ENCODE measurements at regions not wholly inside any gene's neighbourhood (a gene's known extent, or its start where the extent isn't known, plus 50 kb on each side); places are given as distances from the start of the nearest gene placed in this dataset.

DNA sequence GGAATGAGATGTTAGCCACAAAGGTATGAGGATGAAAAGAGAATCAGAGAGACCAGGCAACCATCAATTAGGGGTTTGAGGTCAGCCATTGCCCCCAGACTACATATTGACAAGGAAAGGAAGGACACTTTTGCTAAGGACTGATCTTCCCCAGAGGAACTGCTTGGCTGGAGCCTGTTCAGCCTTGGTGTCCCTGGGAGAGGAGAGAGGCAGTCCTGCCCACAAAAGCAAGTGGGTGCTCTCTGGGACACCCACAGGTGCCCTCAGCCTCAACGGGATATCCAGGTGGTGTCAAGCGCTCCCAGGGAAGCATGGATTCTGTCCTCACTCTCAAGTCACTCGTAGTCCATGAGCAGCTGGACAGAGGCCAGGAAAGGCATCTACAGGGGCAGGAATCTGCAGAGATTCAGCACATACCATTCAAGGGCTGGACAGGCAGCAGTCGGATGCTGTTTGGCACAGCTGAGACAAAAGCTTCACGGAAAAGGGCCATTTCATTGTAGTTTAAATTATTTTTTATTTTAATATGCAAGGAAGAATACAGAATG is 166.2 kb downstream of the UACA start:
- Histone ChIP-seq H3K56ac (ENCODE audit: extremely low read depth, insufficient read depth, low read length) (no peak overlapping the region), H4K5ac (ENCODE audit: low read depth, low read length) (no peak overlapping the region), H3K9me1 (ENCODE audit: insufficient read depth, low read length) (no peaks in the 10 kb centered on the region), H4K91ac (ENCODE audit: insufficient read depth, low read depth, low read length) (peak overlapping the region; percentile 4; the same call in 1 of the 2 replicates), H3K36me3 (ENCODE audit: control insufficient read depth, insufficient read depth, low read length) (no peaks in the 10 kb centered on the region), H3K27ac (ENCODE audit: insufficient read depth, low read length) (no peak overlapping the region), H2BK20ac (ENCODE audit: low read depth, low read length) (no peak overlapping the region), H2BK5ac (ENCODE audit: low read depth, low read length, poor library complexity, severe bottlenecking) (no peak overlapping the region), H3K18ac (ENCODE audit: low read depth, low read length) (no peak overlapping the region), H2BK15ac (ENCODE audit: low read depth, low read length) (no peak overlapping the region), H2AFZ (replicated peaks; ENCODE audit: low read length, poor library complexity) (no peak overlapping the region), H3K9ac (ENCODE audit: low read depth, low read length) (no peak overlapping the region), H4K20me1 (ENCODE audit: insufficient read depth, low read length) (no peaks in the 10 kb centered on the region), H3K4me3 (ENCODE audit: insufficient read depth, low read depth, low read length) (no peak overlapping the region), H2BK120ac (ENCODE audit: low read depth, low read length) (no peak overlapping the region), H3K4me1 (ENCODE audit: control insufficient read depth, insufficient read depth, low read length) (peaks cover 4% of the 10 kb centered on the region; the same call in 1 of the 2 replicates), H3K23ac (ENCODE audit: low read depth, low read length) (no peak overlapping the region), H3K14ac (replicated peaks; ENCODE audit: low read depth, low read length) (no peak overlapping the region), H3K27me3 (ENCODE audit: control insufficient read depth, insufficient read depth, low read length) (no peaks in the 10 kb centered on the region), H4K8ac (ENCODE audit: low read depth in 2 of 2, low read length in 2 of 2) (no peak overlapping the region), H3K4me2 (ENCODE audit: low read depth, low read length) (no peak overlapping the region), H2AK9ac (replicated peaks; ENCODE audit: low read depth, low read length, poor library complexity) (no peak overlapping the region), H3K79me1 (ENCODE audit: low read depth in 1 of 2, low read length in 2 of 2) (no peaks in the 10 kb centered on the region), H3K4ac (ENCODE audit: low read depth, low read length) (no peak overlapping the region), H3K9me3 (ENCODE audit: control insufficient read depth, insufficient read depth, low read length) (0 out of 2 replicates have a peak, but pooled peaks cover 2% of the 10 kb centered on the region), H2AK5ac (ENCODE audit: low read depth, low read length) (no peak overlapping the region; the same call in 1 of the 2 replicates)
- ChIA-PET CTCF (no interaction called here), POLR2A (ENCODE audit: unreplicated experiment) (no interaction called here)
- DNase-seq: no peak
- in situ Hi-C loops (cut with MboI; ENCODE audit: low sequenced_read_pairs) (no loop called here), intact Hi-C loops (cut with micrococcal nuclease) (no loop called here), dilution Hi-C loops (cut with HindIII; ENCODE audit: low sequenced_read_pairs, unreplicated experiment) (no loop called here)
- no TSS peak for BruUV-seq (replicated peaks)
- peak; percentile 37; the same call in 1 of the 2 replicates for ATAC-seq (ENCODE audit: low read depth)
- WGBS, 2 experiments (ENCODE audit: extremely low coverage in 2 of 2, insufficient read length in 1 of 2): 63% methylated on average over 3 of the region's 5 CpGs; no CpG with 5 or more reads in 1 of the 2 experiments
- TF ChIP-seq MAFK (IDR thresholded peaks at IDR 0.05; ENCODE audit: low read depth, low read length): no peak
- TF ChIP-seq POLR2A (IDR thresholded peaks at IDR 0.05; ENCODE audit: low read depth, low read length): no peak
- TF ChIP-seq RFX5 (IDR thresholded peaks at IDR 0.05; ENCODE audit: low read depth, low read length): no peak
- no peak for TF ChIP-seq SMC3 (IDR thresholded peaks at IDR 0.05; ENCODE audit: low read depth, low read length)
- TF ChIP-seq MAZ (IDR thresholded peaks at IDR 0.05; ENCODE audit: borderline replicate concordance, low read depth, low read length): no peak
- no peak for TF ChIP-seq CEBPB (IDR thresholded peaks at IDR 0.05; ENCODE audit: low read depth, low read length)
- TF ChIP-seq, protein P1, sequence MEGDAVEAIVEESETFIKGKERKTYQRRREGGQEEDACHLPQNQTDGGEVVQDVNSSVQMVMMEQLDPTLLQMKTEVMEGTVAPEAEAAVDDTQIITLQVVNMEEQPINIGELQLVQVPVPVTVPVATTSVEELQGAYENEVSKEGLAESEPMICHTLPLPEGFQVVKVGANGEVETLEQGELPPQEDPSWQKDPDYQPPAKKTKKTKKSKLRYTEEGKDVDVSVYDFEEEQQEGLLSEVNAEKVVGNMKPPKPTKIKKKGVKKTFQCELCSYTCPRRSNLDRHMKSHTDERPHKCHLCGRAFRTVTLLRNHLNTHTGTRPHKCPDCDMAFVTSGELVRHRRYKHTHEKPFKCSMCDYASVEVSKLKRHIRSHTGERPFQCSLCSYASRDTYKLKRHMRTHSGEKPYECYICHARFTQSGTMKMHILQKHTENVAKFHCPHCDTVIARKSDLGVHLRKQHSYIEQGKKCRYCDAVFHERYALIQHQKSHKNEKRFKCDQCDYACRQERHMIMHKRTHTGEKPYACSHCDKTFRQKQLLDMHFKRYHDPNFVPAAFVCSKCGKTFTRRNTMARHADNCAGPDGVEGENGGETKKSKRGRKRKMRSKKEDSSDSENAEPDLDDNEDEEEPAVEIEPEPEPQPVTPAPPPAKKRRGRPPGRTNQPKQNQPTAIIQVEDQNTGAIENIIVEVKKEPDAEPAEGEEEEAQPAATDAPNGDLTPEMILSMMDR (conservative IDR thresholded peaks at IDR 0.05; ENCODE audit: low read depth, low read length): no peak
- TF ChIP-seq MXI1 (IDR thresholded peaks at IDR 0.05; ENCODE audit: borderline replicate concordance, low read depth, low read length): no peak
- no peak for TF ChIP-seq RAD21 (IDR thresholded peaks at IDR 0.05; ENCODE audit: low read length)
- TF ChIP-seq RCOR1 (IDR thresholded peaks at IDR 0.05; ENCODE audit: insufficient replicate concordance, low read length): no peak
- TF ChIP-seq CHD1 (IDR thresholded peaks at IDR 0.05; ENCODE audit: low read depth, low read length): no peak
- TF ChIP-seq NFE2L2 (IDR thresholded peaks at IDR 0.05; ENCODE audit: low read depth, low read length): no peak
